ENCODE measurements at regions not wholly inside any gene's neighbourhood (a gene's known extent, or its start where the extent isn't known, plus 50 kb on each side); places are given as distances from the start of the nearest gene placed in this dataset.
A peak's percentile ranks its signal among the peaks of the same experiment; 100 is the strongest.

- H3K27ac ChIP-seq = no peak overlapping the region
- TF ChIP-seq, protein P1, sequence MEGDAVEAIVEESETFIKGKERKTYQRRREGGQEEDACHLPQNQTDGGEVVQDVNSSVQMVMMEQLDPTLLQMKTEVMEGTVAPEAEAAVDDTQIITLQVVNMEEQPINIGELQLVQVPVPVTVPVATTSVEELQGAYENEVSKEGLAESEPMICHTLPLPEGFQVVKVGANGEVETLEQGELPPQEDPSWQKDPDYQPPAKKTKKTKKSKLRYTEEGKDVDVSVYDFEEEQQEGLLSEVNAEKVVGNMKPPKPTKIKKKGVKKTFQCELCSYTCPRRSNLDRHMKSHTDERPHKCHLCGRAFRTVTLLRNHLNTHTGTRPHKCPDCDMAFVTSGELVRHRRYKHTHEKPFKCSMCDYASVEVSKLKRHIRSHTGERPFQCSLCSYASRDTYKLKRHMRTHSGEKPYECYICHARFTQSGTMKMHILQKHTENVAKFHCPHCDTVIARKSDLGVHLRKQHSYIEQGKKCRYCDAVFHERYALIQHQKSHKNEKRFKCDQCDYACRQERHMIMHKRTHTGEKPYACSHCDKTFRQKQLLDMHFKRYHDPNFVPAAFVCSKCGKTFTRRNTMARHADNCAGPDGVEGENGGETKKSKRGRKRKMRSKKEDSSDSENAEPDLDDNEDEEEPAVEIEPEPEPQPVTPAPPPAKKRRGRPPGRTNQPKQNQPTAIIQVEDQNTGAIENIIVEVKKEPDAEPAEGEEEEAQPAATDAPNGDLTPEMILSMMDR (conservative IDR thresholded peaks at IDR 0.05) = no peak
These were observed 436.8 kb upstream of the IRAK1BP1 start for GRCh38 chr6:78430521-78430920.

DNA sequence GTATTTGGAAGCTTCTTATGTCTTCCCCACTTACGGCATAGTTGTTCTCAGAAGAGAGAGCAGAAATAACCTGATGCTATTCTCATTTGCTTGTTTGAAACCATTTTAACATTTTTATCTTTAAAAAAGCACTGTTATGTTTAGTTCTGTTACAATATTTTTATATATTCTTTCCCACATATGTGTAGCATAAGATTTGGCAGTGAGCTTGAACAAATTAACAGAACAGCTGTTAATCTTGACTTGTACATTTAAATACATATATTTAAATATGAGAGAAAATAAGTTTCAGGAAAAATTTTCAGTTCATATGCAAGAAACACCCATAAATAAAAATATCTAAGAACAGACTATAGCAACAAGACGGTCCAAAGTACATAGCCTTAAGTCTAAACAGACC is 431.7 kb upstream of the IRAK1BP1 start:
- no peak overlapping the region for H3K27ac ChIP-seq
- TF ChIP-seq, protein P1 (conservative IDR thresholded peaks at IDR 0.05) = no peak

GRCh38 chr6:78436335-78436734 is 431.0 kb upstream of the IRAK1BP1 start:
- TF ChIP-seq, protein P1 (conservative IDR thresholded peaks at IDR 0.05) = peak; percentile 46
- H3K27ac ChIP-seq = no peak overlapping the region

- no peak overlapping the region for H3K27ac ChIP-seq
- TF ChIP-seq, protein P1 (conservative IDR thresholded peaks at IDR 0.05) = no peak
These were observed 429.2 kb upstream of the IRAK1BP1 start for GRCh38 chr6:78438135-78438534.

DNA sequence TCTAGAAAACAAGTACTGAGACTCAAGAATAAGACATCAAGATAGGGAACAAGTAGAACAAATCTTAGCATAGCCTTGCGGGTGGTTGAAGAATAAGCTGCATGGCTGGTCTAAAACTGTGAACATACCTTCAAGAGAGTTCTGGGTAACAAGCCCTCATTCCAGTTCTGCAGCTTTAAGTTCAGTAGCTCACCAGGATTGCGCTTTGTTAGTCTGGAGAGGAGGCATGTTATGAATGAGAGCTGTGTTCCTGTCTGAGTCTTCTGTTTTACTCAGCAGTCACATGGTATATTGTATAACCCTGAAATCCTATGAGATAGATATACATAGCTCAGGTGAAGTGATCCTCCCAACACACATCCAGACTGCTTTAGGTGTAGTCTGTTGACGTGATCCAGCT is 406.6 kb upstream of the IRAK1BP1 start:
- TF ChIP-seq, protein P1 (conservative IDR thresholded peaks at IDR 0.05) = no peak
- H3K27ac ChIP-seq = no peak overlapping the region

- TF ChIP-seq, protein P1 (conservative IDR thresholded peaks at IDR 0.05) = no peak
- H3K27ac ChIP-seq = no peak overlapping the region
These were observed 404.6 kb upstream of the IRAK1BP1 start for GRCh38 chr6:78462728-78463127.

DNA sequence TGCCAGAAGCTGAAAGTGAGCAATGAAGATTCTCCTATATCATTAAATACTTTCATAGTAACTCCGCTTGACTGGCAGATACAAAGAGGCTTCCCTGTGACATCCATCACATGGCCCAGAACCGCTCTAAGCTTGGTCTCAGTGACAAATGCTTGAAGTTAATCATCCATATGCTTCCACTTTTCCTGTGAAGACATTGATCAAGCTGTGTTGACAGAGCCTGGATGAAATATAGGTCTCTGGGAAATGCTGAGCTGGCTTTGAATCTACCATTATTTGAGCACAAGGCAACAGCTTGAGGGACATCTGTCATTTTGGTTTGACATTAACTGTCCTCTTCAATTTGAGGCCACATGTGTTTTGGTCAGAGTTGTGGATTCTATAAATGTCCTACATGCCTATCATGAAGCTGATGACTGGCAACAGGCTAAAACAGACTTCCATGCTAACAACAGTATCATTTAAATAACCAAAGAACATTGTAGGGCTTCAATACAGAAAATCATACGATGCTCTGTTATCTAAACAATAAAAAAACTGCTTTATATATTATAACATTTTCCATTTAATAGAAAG is 402.2 kb upstream of the IRAK1BP1 start:
- TF ChIP-seq, protein P1 (conservative IDR thresholded peaks at IDR 0.05) = no peak

More for the DNA sequence above, 402.2 kb upstream of the IRAK1BP1 start:
- H3K27ac ChIP-seq = no peak overlapping the region
